ENCODE measurements at regions not wholly inside any gene's neighbourhood (a gene's known extent, or its start where the extent isn't known, plus 50 kb on each side); places are given as distances from the start of the nearest gene placed in this dataset.

GRCh38 chr18:8960740-8961657 lies 141.5 kb upstream of the NDUFV2 start:
- Histone ChIP-seq H3K27me3 (ENCODE audit: control insufficient read depth in 1 of 2, insufficient read depth in 2 of 2, low read length in 2 of 2) (peaks cover 0 to 2% of the 10 kb centered on the region in 2 experiments), H3K27ac (ENCODE audit: low read depth in 1 of 2, low read length in 2 of 2) (no peak overlapping the region), H3K36me3 (ENCODE audit: insufficient read depth, low read length) (no peaks in the 10 kb centered on the region), H3K9me3 (ENCODE audit: control insufficient read depth in 1 of 2, insufficient read depth in 1 of 2, low read length in 2 of 2) (no peaks in the 10 kb centered on the region), H3K4me1 (ENCODE audit: insufficient read depth, low read length) (no peaks in the 10 kb centered on the region), H3K4me3 (ENCODE audit: low read length) (no peak overlapping the region)
- TF ChIP-seq CTCF (IDR thresholded peaks at IDR 0.05) = no peak
- Mint-ChIP-seq H3K9me3 (no peaks in the 10 kb centered on the region), H3K4me1 (ENCODE audit: low read depth) (no peaks in the 10 kb centered on the region), H3K36me3 (ENCODE audit: low read depth) (no peaks in the 10 kb centered on the region), H3K4me3 (no peak overlapping the region), H3K27me3 (peaks cover 4% of the 10 kb centered on the region), H3K27ac (no peak overlapping the region)
- intact Hi-C loops (cut with DNase I, micrococcal nuclease) = no loop called here
- ATAC-seq (ENCODE audit: poor library complexity) = no peak
- ChIA-PET POLR2A (no interaction called here), CTCF (no interaction called here)
- DNase-seq = no peak

GRCh38 chr18:8962192-8962779 lies 140.2 kb upstream of the NDUFV2 start:
- no peak for ATAC-seq (ENCODE audit: poor library complexity)

More at GRCh38 chr18:8962192-8962779, 140.2 kb upstream of the NDUFV2 start:
- DNase-seq = no peak
- H3K27ac Mint-ChIP-seq = no peak overlapping the region
- no peaks in the 10 kb centered on the region for H3K4me1 Mint-ChIP-seq (ENCODE audit: low read depth)
- Histone ChIP-seq H3K4me3 (ENCODE audit: low read length) (no peak overlapping the region), H3K4me1 (ENCODE audit: insufficient read depth, low read length) (no peaks in the 10 kb centered on the region), H3K27me3 (ENCODE audit: control insufficient read depth in 1 of 2, insufficient read depth in 2 of 2, low read length in 2 of 2) (peaks cover 0 to 2% of the 10 kb centered on the region in 2 experiments), H3K36me3 (ENCODE audit: insufficient read depth, low read length) (no peaks in the 10 kb centered on the region), H3K9me3 (ENCODE audit: control insufficient read depth in 1 of 2, insufficient read depth in 1 of 2, low read length in 2 of 2) (no peaks in the 10 kb centered on the region), H3K27ac (ENCODE audit: low read depth in 1 of 2, low read length in 2 of 2) (no peak overlapping the region)
- no peaks in the 10 kb centered on the region for H3K36me3 Mint-ChIP-seq (ENCODE audit: low read depth)
- POLR2A ChIA-PET = no interaction called here
- H3K27me3 Mint-ChIP-seq = peaks cover 4% of the 10 kb centered on the region
- no peak overlapping the region for H3K4me3 Mint-ChIP-seq
- CTCF ChIA-PET = no interaction called here
- no peak for TF ChIP-seq CTCF (IDR thresholded peaks at IDR 0.05)
- intact Hi-C loops (cut with DNase I, micrococcal nuclease) = no loop called here
- no peaks in the 10 kb centered on the region for H3K9me3 Mint-ChIP-seq
